ENCODE measurements at regions not wholly inside any gene's neighbourhood (a gene's known extent, or its start where the extent isn't known, plus 50 kb on each side); places are given as distances from the start of the nearest gene placed in this dataset.

DNA sequence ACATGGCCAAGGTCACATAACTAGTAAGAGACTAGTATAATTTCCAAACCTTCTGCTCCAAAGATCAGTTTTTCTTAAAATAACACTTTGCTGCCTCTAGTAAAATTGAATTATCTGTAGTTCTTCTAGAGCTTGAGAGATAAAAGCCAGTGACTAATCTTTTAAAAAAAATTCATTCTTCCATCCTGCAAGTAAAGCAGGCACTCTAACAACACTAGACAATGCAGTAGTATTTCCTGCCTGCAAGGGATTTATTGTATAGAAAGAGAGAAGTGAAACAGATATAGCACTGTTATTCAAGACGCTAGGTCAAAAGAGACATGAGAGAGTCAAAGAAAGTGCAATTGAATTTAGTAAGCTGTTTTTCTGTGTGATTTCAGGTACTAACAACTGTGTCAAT is 159.5 kb upstream of the TBC1D5 start:
- TF ChIP-seq CTCF (IDR thresholded peaks at IDR 0.05) (no peak), POLR2A (IDR thresholded peaks at IDR 0.05) (no peak)
